IMR-90 (cell line): ENCODE measurements at regions not wholly inside any gene's neighbourhood (a gene's known extent, or its start where the extent isn't known, plus 50 kb on each side); places are given as distances from the start of the nearest gene placed in this dataset.

Experiments
- ATAC-seq: fragments of 200-7000 bp; cut with Tn5 transposase; 2 replicates; pipeline ENCODE4 v1.9.1; 2020; ENCODE audit warnings: low read depth, mild to moderate bottlenecking, moderate library complexity
- BruUV-seq: library from RNA; stranded (reverse); fragments of 400-500 nt; replicated peaks from 2 replicates; lab custom pipeline; 2021; lab: Mats Ljungman, UMichigan
- CTCF ChIA-PET: fragments of 300-600 bp; formaldehyde crosslinking; extraction: SDS; loops from one replicate; lab custom pipeline; 2021; ENCODE audit warnings: antibody characterized with exemption; lab: Yijun Ruan, JAX
- POLR2A ChIA-PET: fragments of 300-600 bp; sonication (Branson Sonifier 250); formaldehyde crosslinking; loops from one replicate; lab custom pipeline; 2022; ENCODE audit warnings: antibody characterized with exemption; ENCODE audit not compliant: unreplicated experiment; lab: Charles Lee
- DNase-seq: peaks from one replicate; pipeline ENCODE4 v3.0.0; 2013
- H2AFZ ChIP-seq: replicated peaks from 2 replicates; pipeline ENCODE3; 2013; ENCODE audit warnings: low read length, mild to moderate bottlenecking; ENCODE audit not compliant: poor library complexity
- H2AK5ac ChIP-seq: 2 replicates; pipeline ENCODE4 v1.6.1; 2013; ENCODE audit warnings: low read depth, low read length, inconsistent platforms
- H2AK9ac ChIP-seq: replicated peaks from 2 replicates; pipeline ENCODE3; 2013; ENCODE audit warnings: mild to moderate bottlenecking, low read depth, low read length, moderate library complexity; ENCODE audit not compliant: poor library complexity
- H2BK120ac ChIP-seq: 2 replicates; pipeline ENCODE4 v1.6.1; 2013; ENCODE audit warnings: low read depth, low read length, inconsistent platforms
- H2BK15ac ChIP-seq: 3 replicates; pipeline ENCODE4 v1.6.1; 2013; ENCODE audit warnings: low read depth, low read length, inconsistent platforms
- H2BK20ac ChIP-seq: 2 replicates; pipeline ENCODE4 v1.6.1; 2013; ENCODE audit warnings: low read depth, mild to moderate bottlenecking, inconsistent platforms, low read length, moderate library complexity
- H2BK5ac ChIP-seq: 2 replicates; pipeline ENCODE4 v1.6.1; 2013; ENCODE audit warnings: mild to moderate bottlenecking, low read depth, low read length, inconsistent platforms; ENCODE audit not compliant: poor library complexity, severe bottlenecking
- H3K14ac ChIP-seq: replicated peaks from 2 replicates; pipeline ENCODE4 v1.6.1; 2013; ENCODE audit warnings: low read depth, low read length, inconsistent platforms
- H3K18ac ChIP-seq: 2 replicates; pipeline ENCODE4 v1.6.1; 2013; ENCODE audit warnings: low read depth, low read length, control low read depth
- H3K23ac ChIP-seq: 2 replicates; pipeline ENCODE4 v1.6.1; 2013; ENCODE audit warnings: low read depth, low read length, inconsistent platforms
- H3K27ac ChIP-seq: 2 replicates; pipeline ENCODE4 v1.5.1; 2013; ENCODE audit warnings: mild to moderate bottlenecking, control low read depth, low read length; ENCODE audit not compliant: insufficient read depth
- H3K27me3 ChIP-seq: 2 replicates; pipeline ENCODE4 v1.6.1; 2013; ENCODE audit warnings: low read length; ENCODE audit not compliant: control insufficient read depth, insufficient read depth
- H3K36me3 ChIP-seq: 2 replicates; pipeline ENCODE4 v1.6.1; 2013; ENCODE audit warnings: low read length, mixed read lengths; ENCODE audit not compliant: control insufficient read depth, insufficient read depth
- H3K4ac ChIP-seq: 2 replicates; pipeline ENCODE4 v1.6.1; 2013; ENCODE audit warnings: low read depth, low read length, inconsistent platforms
- H3K4me1 ChIP-seq: 2 replicates; pipeline ENCODE4 v1.6.1; 2013; ENCODE audit warnings: low read length, mixed read lengths; ENCODE audit not compliant: control insufficient read depth, insufficient read depth
- H3K4me2 ChIP-seq: 2 replicates; pipeline ENCODE4 v1.6.1; 2013; ENCODE audit warnings: low read depth, mild to moderate bottlenecking, control low read depth, low read length, moderate library complexity
- H3K4me3 ChIP-seq: 2 replicates; pipeline ENCODE4 v1.5.1; 2013; ENCODE audit warnings: low read depth, mild to moderate bottlenecking, control low read depth, low read length, moderate library complexity; ENCODE audit not compliant: insufficient read depth
- H3K56ac ChIP-seq: 2 replicates; pipeline ENCODE4 v1.6.1; 2013; ENCODE audit warnings: low read length, inconsistent platforms; ENCODE audit not compliant: insufficient read depth; ENCODE audit errors: extremely low read depth
- H3K79me1 ChIP-seq, 2 experiments: 2 replicates each; pipeline ENCODE4 v1.6.1; 2013; ENCODE audit warnings: low read length in 2 of 2, inconsistent platforms in 1 of 2, low read depth in 1 of 2
- H3K9ac ChIP-seq: 2 replicates; pipeline ENCODE4 v1.6.1; 2013; ENCODE audit warnings: low read depth, low read length, control low read depth
- H3K9me1 ChIP-seq: 2 replicates; pipeline ENCODE4 v1.6.1; 2013; ENCODE audit warnings: low read length, inconsistent platforms; ENCODE audit not compliant: insufficient read depth
- H3K9me3 ChIP-seq: 2 replicates; pipeline ENCODE4 v1.6.1; 2013; ENCODE audit warnings: low read length; ENCODE audit not compliant: control insufficient read depth, insufficient read depth
- H4K20me1 ChIP-seq: 2 replicates; pipeline ENCODE4 v1.6.1; 2013; ENCODE audit warnings: low read length, inconsistent platforms; ENCODE audit not compliant: insufficient read depth
- H4K5ac ChIP-seq: 2 replicates; pipeline ENCODE4 v1.6.1; 2013; ENCODE audit warnings: mild to moderate bottlenecking, low read depth, low read length, control low read depth
- H4K8ac ChIP-seq, 2 experiments: 2 replicates each; pipeline ENCODE4 v1.6.1; 2013; ENCODE audit warnings: low read depth in 2 of 2, low read length in 2 of 2, control low read depth in 1 of 2, inconsistent platforms in 1 of 2
- H4K91ac ChIP-seq: 2 replicates; pipeline ENCODE4 v1.6.1; 2013; ENCODE audit warnings: low read depth, low read length, inconsistent platforms; ENCODE audit not compliant: insufficient read depth
- BHLHE40 ChIP-seq: fragments of 150-350 bp; IDR thresholded peaks from 2 replicates; pipeline ENCODE4 v1.6.1; 2016; ENCODE audit warnings: mild to moderate bottlenecking, low read depth, low read length
- CEBPB ChIP-seq: IDR thresholded peaks from 2 replicates; pipeline ENCODE4 v1.6.1; 2012; ENCODE audit warnings: low read depth, low read length, improper control_type of control experiment
- CHD1 ChIP-seq: IDR thresholded peaks from 2 replicates; pipeline ENCODE4 v1.6.1; 2012; ENCODE audit warnings: low read depth, low read length, improper control_type of control experiment
- CTCF ChIP-seq: conservative IDR thresholded peaks from 2 replicates; pipeline ENCODE4 v1.5.1; 2012; ENCODE audit warnings: mild to moderate bottlenecking, low read depth, low read length, improper control_type of control experiment
- ELK1 ChIP-seq: fragments of 150-350 bp; IDR thresholded peaks from 2 replicates; pipeline ENCODE4 v1.6.1; 2016; ENCODE audit warnings: low read depth, mild to moderate bottlenecking, low read length, moderate library complexity, borderline replicate concordance
- FOS ChIP-seq: fragments of 150-350 bp; IDR thresholded peaks from 2 replicates; pipeline ENCODE4 v1.6.1; 2016; ENCODE audit warnings: low read depth, low read length
- MAFK ChIP-seq: IDR thresholded peaks from 2 replicates; pipeline ENCODE4 v1.6.1; 2012; ENCODE audit warnings: low read depth, low read length, improper control_type of control experiment
- MAZ ChIP-seq: IDR thresholded peaks from 2 replicates; pipeline ENCODE4 v1.6.1; 2012; ENCODE audit warnings: low read depth, mild to moderate bottlenecking, low read length, improper control_type of control experiment, moderate library complexity, borderline replicate concordance
- MXI1 ChIP-seq: IDR thresholded peaks from 2 replicates; pipeline ENCODE4 v1.6.1; 2012; ENCODE audit warnings: low read depth, mild to moderate bottlenecking, low read length, moderate library complexity, borderline replicate concordance
- NFE2L2 ChIP-seq: fragments of 150-350 bp; IDR thresholded peaks from 2 replicates; pipeline ENCODE4 v1.6.1; 2016; ENCODE audit warnings: low read depth, mild to moderate bottlenecking, low read length
- POLR2A ChIP-seq: IDR thresholded peaks from 2 replicates; pipeline ENCODE4 v1.6.1; 2012; ENCODE audit warnings: mild to moderate bottlenecking, low read depth, low read length
- RAD21 ChIP-seq: IDR thresholded peaks from 2 replicates; pipeline ENCODE4 v1.6.1; 2012; ENCODE audit warnings: low read length, improper control_type of control experiment
- RCOR1 ChIP-seq: IDR thresholded peaks from 2 replicates; pipeline ENCODE4 v1.6.1; 2012; ENCODE audit warnings: mild to moderate bottlenecking, low read length, improper control_type of control experiment; ENCODE audit not compliant: insufficient replicate concordance
- RFX5 ChIP-seq: IDR thresholded peaks from 2 replicates; pipeline ENCODE4 v1.8.0; 2012; ENCODE audit warnings: low read depth, mild to moderate bottlenecking, low read length, moderate library complexity
- SMC3 ChIP-seq: fragments of 150-350 bp; IDR thresholded peaks from 2 replicates; pipeline ENCODE4 v1.6.1; 2016; ENCODE audit warnings: low read depth, mild to moderate bottlenecking, antibody characterized with exemption, low read length, moderate library complexity
- USF2 ChIP-seq: fragments of 150-350 bp; IDR thresholded peaks from 2 replicates; pipeline ENCODE4 v1.6.1; 2017; ENCODE audit warnings: mild to moderate bottlenecking, antibody characterized with exemption, low read length, low read depth
- WGBS, 2 experiments: methylation state at CpG; one replicate each; pipeline versions ENCODE4 v1.1.5 to v1.1.7; 2013; ENCODE audit warnings: missing lambda C conversion rate in 2 of 2; ENCODE audit not compliant: insufficient read length in 1 of 2; ENCODE audit errors: extremely low coverage in 2 of 2; 5-methylcytosine and 5-hydroxymethylcytosine counted together
- dilution Hi-C: fragments of 300-500 bp; cut with HindIII; formaldehyde crosslinking; loops from one replicate; pipeline ENCODE4 v1.14.3; 2018; ENCODE audit warnings: low sequenced_read_pairs; ENCODE audit not compliant: unreplicated experiment
- in situ Hi-C: fragments of 300-500 bp; cut with MboI; formaldehyde crosslinking; loops from 3 replicates; pipeline ENCODE4 v1.14.3; 2019; ENCODE audit warnings: low sequenced_read_pairs, inconsistent platforms, mixed read lengths
- intact Hi-C: fragments of 100-400 bp; cut with micrococcal nuclease; formaldehyde crosslinking; loops from 2 replicates; pipeline ENCODE4 v1.10.0; 2022

DNA sequence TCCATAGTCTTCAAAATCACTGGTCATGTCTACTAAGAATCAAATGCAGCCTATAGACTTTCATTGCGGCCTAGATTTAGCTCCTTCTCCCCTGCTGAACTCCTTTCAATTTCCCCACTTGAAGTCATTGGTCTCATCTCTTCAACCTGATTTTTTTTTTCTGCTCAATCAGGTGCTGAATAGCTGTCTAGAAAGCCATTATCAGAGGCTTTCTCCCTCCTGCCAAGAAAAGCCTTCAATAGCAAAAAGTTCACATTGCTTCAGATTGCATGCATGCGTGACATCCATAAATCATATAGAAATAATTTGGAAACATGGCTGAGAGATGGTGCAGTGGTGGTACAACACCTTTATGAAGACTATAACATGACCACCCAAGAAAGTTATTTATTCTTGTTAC lies 316.2 kb downstream of the PLK2 start:
- DNase-seq (no peak), ATAC-seq (no peak)
- H3K9me1 ChIP-seq, result no peaks in the 10 kb centered on the region
- H2AFZ ChIP-seq, result no peak overlapping the region
- dilution Hi-C loops, result no loop called here
- H3K36me3 ChIP-seq, result no peaks in the 10 kb centered on the region
- no peak overlapping the region for H3K4me3 ChIP-seq
- no peak overlapping the region for H3K9ac ChIP-seq
- no peak overlapping the region for H3K4ac ChIP-seq
- no peaks in the 10 kb centered on the region for H3K9me3 ChIP-seq
- no peak overlapping the region for H2BK5ac ChIP-seq
- H3K79me1 ChIP-seq, result no peaks in the 10 kb centered on the region
- no TSS peak for BruUV-seq
- ChIA-PET CTCF (interaction anchor here (0.5 kb wide), 1 partner anchor 294 kb away, joined by 3 read pairs; no protein-coding TSS in a partner anchor), POLR2A (no interaction called here)
- TF ChIP-seq MXI1 (no peak), MAZ (no peak), SMC3 (no peak), POLR2A (no peak), CEBPB (no peak), BHLHE40 (no peak), FOS (no peak), NFE2L2 (no peak), RFX5 (no peak), CTCF (no peak), RAD21 (no peak), MAFK (no peak), ELK1 (no peak), RCOR1 (no peak), USF2 (no peak), CHD1 (no peak)
- H3K18ac ChIP-seq, result no peak overlapping the region
- no peak overlapping the region for H4K5ac ChIP-seq
- in situ Hi-C loops, result no loop called here
- H3K27me3 ChIP-seq, result no peaks in the 10 kb centered on the region
- no peaks in the 10 kb centered on the region for H3K4me1 ChIP-seq
- H2BK120ac ChIP-seq, result no peak overlapping the region
- H2BK15ac ChIP-seq, result no peak overlapping the region
- H3K56ac ChIP-seq, result no peak overlapping the region
- H4K20me1 ChIP-seq, result no peaks in the 10 kb centered on the region
- H3K27ac ChIP-seq, result no peak overlapping the region
- no peak overlapping the region for H2BK20ac ChIP-seq
- intact Hi-C loops, result no loop called here
- H3K4me2 ChIP-seq, result no peak overlapping the region
- H3K14ac ChIP-seq, result no peak overlapping the region
- WGBS, 2 experiments, result no CpG with 5 or more reads among the region's 2 CpGs
- H4K8ac ChIP-seq, result no peak overlapping the region
- no peak overlapping the region for H2AK9ac ChIP-seq
- no peak overlapping the region for H3K23ac ChIP-seq
- H4K91ac ChIP-seq, result no peak overlapping the region
- no peak overlapping the region for H2AK5ac ChIP-seq
